ENCODE measurements at regions not wholly inside any gene's neighbourhood (a gene's known extent, or its start where the extent isn't known, plus 50 kb on each side); places are given as distances from the start of the nearest gene placed in this dataset.

DNA sequence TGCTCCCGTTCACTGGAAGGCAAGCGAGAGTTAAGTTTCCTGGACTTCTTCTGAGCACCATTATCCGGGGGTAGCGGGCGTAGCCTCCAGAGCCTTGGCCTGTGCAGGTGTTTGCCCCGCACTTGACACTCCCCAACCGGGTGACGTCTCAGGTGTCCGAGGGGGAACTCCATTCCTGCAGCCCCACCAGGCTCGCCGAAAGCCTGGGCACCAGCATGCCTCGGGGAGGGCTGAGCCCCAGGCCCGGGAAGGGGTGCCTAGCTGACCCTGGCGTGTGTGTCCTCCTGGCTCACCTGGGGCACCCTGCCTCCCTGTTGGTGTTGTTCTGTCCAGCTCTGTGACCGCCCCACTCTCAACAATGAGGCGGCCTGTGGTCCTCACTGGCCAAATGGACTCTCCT lies 109.4 kb upstream of the GPR26 start:
- Histone ChIP-seq H2BK5ac (ENCODE audit: insufficient read length, low read length) (no peak overlapping the region), H2BK12ac (ENCODE audit: insufficient read length, low read depth, low read length) (no peak overlapping the region), H4K5ac (ENCODE audit: insufficient read length, low read depth, low read length) (no peak overlapping the region), H3K23ac (ENCODE audit: insufficient read length, low read depth, low read length) (no peak overlapping the region), H3K4me2 (ENCODE audit: insufficient read depth, insufficient read length, low read length) (no peak overlapping the region), H3K9ac (ENCODE audit: extremely low read depth, insufficient read length, low read length) (no peak overlapping the region), H4K91ac (ENCODE audit: insufficient read length, low read depth, low read length) (no peak overlapping the region), H3K27ac (ENCODE audit: insufficient read length, low read depth, low read length) (no peak overlapping the region), H3K56ac (ENCODE audit: insufficient read length, low read depth, low read length) (no peak overlapping the region), H3K18ac (ENCODE audit: insufficient read length, low read depth, low read length) (no peak overlapping the region), H3K14ac (ENCODE audit: insufficient read depth, low read length) (no peak overlapping the region; the same call in 1 of the 2 replicates), H3K4me1 (ENCODE audit: insufficient read depth, low read length) (no peaks in the 10 kb centered on the region), H3K23me2 (ENCODE audit: insufficient read length, low read depth, low read length, poor library complexity, severe bottlenecking) (no peaks in the 10 kb centered on the region), H2AFZ (ENCODE audit: low read length) (no peak overlapping the region), H3T11ph (ENCODE audit: low read length) (no peak overlapping the region), H2BK20ac (ENCODE audit: low read depth, low read length, poor library complexity, severe bottlenecking) (no peak overlapping the region), H4K20me1 (ENCODE audit: control insufficient read depth, insufficient read depth, insufficient read length) (no peaks in the 10 kb centered on the region), H2BK120ac (ENCODE audit: low read depth, low read length, poor library complexity, severe bottlenecking) (no peak overlapping the region), H3K9me3 (ENCODE audit: control insufficient read depth, low read depth, low read length) (no peaks in the 10 kb centered on the region), H3K27me3 (ENCODE audit: insufficient read depth, low read length) (no peaks in the 10 kb centered on the region), H3K79me1 (ENCODE audit: insufficient read depth, low read depth, low read length, poor library complexity, severe bottlenecking) (no peaks in the 10 kb centered on the region), H3K79me2 (ENCODE audit: insufficient read depth, low read length) (no peaks in the 10 kb centered on the region), H3K4ac (ENCODE audit: low read depth, low read length) (no peak overlapping the region), H2AK5ac (ENCODE audit: insufficient read length, low read length) (no peak overlapping the region), H4K8ac (replicated peaks; ENCODE audit: insufficient read length, low read depth, low read length) (no peak overlapping the region), H2BK15ac (ENCODE audit: low read depth, low read length) (no peak overlapping the region)
- Mint-ChIP-seq H3K4me3 (no peak overlapping the region), H3K9me3 (no peaks in the 10 kb centered on the region), H3K27ac (no peak overlapping the region), H3K36me3 (ENCODE audit: insufficient read depth in 1 of 3, low read depth in 3 of 3) (no peaks in the 10 kb centered on the region), H3K27me3 (ENCODE audit: low read depth) (peaks cover 7% of the 10 kb centered on the region), H3K4me1 (peaks cover 2 to 10% of the 10 kb centered on the region in 2 experiments; a peak in 1 of 4 replicates)
- no peak for DNase-seq
- TF ChIP-seq, protein P1, sequence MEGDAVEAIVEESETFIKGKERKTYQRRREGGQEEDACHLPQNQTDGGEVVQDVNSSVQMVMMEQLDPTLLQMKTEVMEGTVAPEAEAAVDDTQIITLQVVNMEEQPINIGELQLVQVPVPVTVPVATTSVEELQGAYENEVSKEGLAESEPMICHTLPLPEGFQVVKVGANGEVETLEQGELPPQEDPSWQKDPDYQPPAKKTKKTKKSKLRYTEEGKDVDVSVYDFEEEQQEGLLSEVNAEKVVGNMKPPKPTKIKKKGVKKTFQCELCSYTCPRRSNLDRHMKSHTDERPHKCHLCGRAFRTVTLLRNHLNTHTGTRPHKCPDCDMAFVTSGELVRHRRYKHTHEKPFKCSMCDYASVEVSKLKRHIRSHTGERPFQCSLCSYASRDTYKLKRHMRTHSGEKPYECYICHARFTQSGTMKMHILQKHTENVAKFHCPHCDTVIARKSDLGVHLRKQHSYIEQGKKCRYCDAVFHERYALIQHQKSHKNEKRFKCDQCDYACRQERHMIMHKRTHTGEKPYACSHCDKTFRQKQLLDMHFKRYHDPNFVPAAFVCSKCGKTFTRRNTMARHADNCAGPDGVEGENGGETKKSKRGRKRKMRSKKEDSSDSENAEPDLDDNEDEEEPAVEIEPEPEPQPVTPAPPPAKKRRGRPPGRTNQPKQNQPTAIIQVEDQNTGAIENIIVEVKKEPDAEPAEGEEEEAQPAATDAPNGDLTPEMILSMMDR (conservative IDR thresholded peaks at IDR 0.05) = no peak
- no CpG with 5 or more reads among the region's 16 CpGs for WGBS (ENCODE audit: extremely low coverage, insufficient read length, low lambda C conversion rate)

Measured in H9 (cell line).